ENCODE measurements at regions not wholly inside any gene's neighbourhood (a gene's known extent, or its start where the extent isn't known, plus 50 kb on each side); places are given as distances from the start of the nearest gene placed in this dataset.

- TF ChIP-seq ZNF788 (CRISPR knock-in tag; IDR thresholded peaks at IDR 0.05; ENCODE audit: borderline replicate concordance): no peak
- no peak for TF ChIP-seq REPIN1 (CRISPR knock-in tag; IDR thresholded peaks at IDR 0.05; ENCODE audit: borderline replicate concordance, low read depth)
- TF ChIP-seq SALL2 (CRISPR knock-in tag; IDR thresholded peaks at IDR 0.05): no peak
- TF ChIP-seq ZBTB33 (CRISPR knock-in tag; IDR thresholded peaks at IDR 0.05): peak; percentile 90; the same call in 1 of the 2 replicates
- no peak for TF ChIP-seq NPAS2 (CRISPR knock-in tag; IDR thresholded peaks at IDR 0.05; ENCODE audit: borderline replicate concordance)
- TF ChIP-seq ZNF331 (CRISPR knock-in tag; IDR thresholded peaks at IDR 0.05): no peak
- TF ChIP-seq SMAD1 (CRISPR knock-in tag; IDR thresholded peaks at IDR 0.05; ENCODE audit: borderline replicate concordance, low read depth): no peak
- TF ChIP-seq TCF12 (IDR thresholded peaks at IDR 0.05): no peak
- TF ChIP-seq TCF12 (CRISPR knock-in tag; IDR thresholded peaks at IDR 0.05): no peak
- no peak for TF ChIP-seq ZXDC (CRISPR knock-in tag; IDR thresholded peaks at IDR 0.05)
- no peak for TF ChIP-seq HINFP (CRISPR knock-in tag; IDR thresholded peaks at IDR 0.05; ENCODE audit: low read depth)
- TF ChIP-seq ZFYVE20 (CRISPR knock-in tag; IDR thresholded peaks at IDR 0.05; ENCODE audit: borderline replicate concordance, low read depth): no peak
- no peak for TF ChIP-seq ZNF639 (CRISPR knock-in tag; conservative IDR thresholded peaks at IDR 0.05)
- TF ChIP-seq ZFY (CRISPR knock-in tag; IDR thresholded peaks at IDR 0.05): no peak
- TF ChIP-seq HDAC2 (CRISPR knock-in tag; IDR thresholded peaks at IDR 0.05): no peak
- TF ChIP-seq MTF2 (CRISPR knock-in tag; IDR thresholded peaks at IDR 0.05; ENCODE audit: borderline replicate concordance): no peak
- TF ChIP-seq SAFB2 (CRISPR knock-in tag; IDR thresholded peaks at IDR 0.05; ENCODE audit: borderline replicate concordance, low read depth): no peak
- TF ChIP-seq ZNF484 (CRISPR knock-in tag; IDR thresholded peaks at IDR 0.05; ENCODE audit: borderline replicate concordance, low read depth): no peak
- TF ChIP-seq XBP1 (CRISPR knock-in tag; IDR thresholded peaks at IDR 0.05): no peak
- TF ChIP-seq HHEX (CRISPR knock-in tag; IDR thresholded peaks at IDR 0.05): peak; percentile 15; the same call in 1 of the 2 replicates
These were observed 79.3 kb upstream of the NAA20 start (continued) for GRCh38 chr20:19937651-19938420.

Data from HepG2 (cell line).